Esophagus muscularis mucosa (tissue), 4 donors: ENCODE measurements at regions not wholly inside any gene's neighbourhood (a gene's known extent, or its start where the extent isn't known, plus 50 kb on each side); places are given as distances from the start of the nearest gene placed in this dataset.

Experiments used
- CTCF ChIP-seq, 3 experiments: fragments of 200-600 bp in 2 of 3; fragments of 450-650 bp in 1 of 3; sonication (generic) in 2 of 3; IDR thresholded peaks; one replicate each; pipeline ENCODE4 v1.5.1; 2017 to 2019; ENCODE audit warnings: antibody characterized with exemption in 3 of 3, mild to moderate bottlenecking in 2 of 3, moderate library complexity in 1 of 3
- EP300 ChIP-seq: sonication (generic); formaldehyde crosslinking; IDR thresholded peaks from one replicate; pipeline ENCODE4 v1.6.1; 2017; ENCODE audit warnings: antibody characterized with exemption
- POLR2A ChIP-seq: fragments of 450-650 bp; IDR thresholded peaks from one replicate; pipeline ENCODE4 v1.6.1; 2017; ENCODE audit warnings: antibody characterized with exemption, moderate library complexity, mild to moderate bottlenecking, low read depth
- POLR2AphosphoS5 ChIP-seq, 2 donors: sonication (generic); formaldehyde crosslinking; IDR thresholded peaks; one replicate each; pipeline ENCODE4 v1.6.1; 2017; ENCODE audit warnings: antibody characterized with exemption in 2 of 2

GRCh38 chr7:42485301-42485766 is 248.3 kb upstream of the GLI3 start:
- no peak for TF ChIP-seq CTCF (IDR thresholded peaks at IDR 0.05)
- TF ChIP-seq POLR2AphosphoS5 (IDR thresholded peaks at IDR 0.05): no peak
- TF ChIP-seq POLR2A: no peak
- TF ChIP-seq EP300: no peak
